Fibroblast of lung (primary cell): ENCODE measurements at regions not wholly inside any gene's neighbourhood (a gene's known extent, or its start where the extent isn't known, plus 50 kb on each side); places are given as distances from the start of the nearest gene placed in this dataset.

Experiments used
- DNase-seq, 2 donors: peaks; one replicate each; pipeline versions ENCODE4 v3.0.0 to v3.0.0-alpha.2; 2010; ENCODE audit warnings: low read depth in 2 of 2
- H2AFZ ChIP-seq: 2 replicates; pipeline ENCODE4 v1.5.1; 2012; ENCODE audit warnings: low read length, control low read depth, inconsistent platforms
- H3K27ac ChIP-seq: 2 replicates; pipeline ENCODE4 v1.5.1; 2011; ENCODE audit warnings: low read length, control low read depth; ENCODE audit not compliant: insufficient read depth
- H3K27me3 ChIP-seq: 2 replicates; pipeline ENCODE4 v1.5.1; 2011; ENCODE audit warnings: mild to moderate bottlenecking, low read length; ENCODE audit not compliant: control insufficient read depth, insufficient read depth
- H3K36me3 ChIP-seq: 2 replicates; pipeline ENCODE4 v1.5.1; 2011; ENCODE audit warnings: low read length; ENCODE audit not compliant: control insufficient read depth, insufficient read depth
- H3K4me1 ChIP-seq: 2 replicates; pipeline ENCODE4 v1.5.1; 2011; ENCODE audit warnings: low read length; ENCODE audit not compliant: control insufficient read depth, insufficient read depth; ENCODE audit errors: extremely low read depth
- H3K4me2 ChIP-seq: 2 replicates; pipeline ENCODE4 v1.5.1; 2011; ENCODE audit warnings: low read length, control low read depth; ENCODE audit not compliant: insufficient read depth; ENCODE audit errors: extremely low read depth
- H3K4me3 ChIP-seq, 4 experiments: fragments of 200-600 bp in 1 of 4; sonication (generic) in 1 of 4; replicated peaks in 1 of 4; 2 replicates each; pipeline ENCODE4 v1.5.1; 2011 to 2016; ENCODE audit warnings: low read length in 4 of 4, low read depth in 3 of 4, mild to moderate bottlenecking in 3 of 4, control low read depth in 2 of 4, inconsistent platforms in 1 of 4, mixed read lengths in 1 of 4; ENCODE audit not compliant: insufficient read depth in 1 of 4; ENCODE audit errors: control extremely low read depth in 1 of 4
- H3K79me2 ChIP-seq: 2 replicates; pipeline ENCODE4 v1.5.1; 2012; ENCODE audit warnings: mild to moderate bottlenecking, low read length, inconsistent platforms; ENCODE audit not compliant: control insufficient read depth, insufficient read depth
- H3K9ac ChIP-seq: 2 replicates; pipeline ENCODE4 v1.5.1; 2011; ENCODE audit warnings: mild to moderate bottlenecking, low read length, control low read depth; ENCODE audit not compliant: insufficient read depth
- H3K9me3 ChIP-seq: 2 replicates; pipeline ENCODE4 v1.5.1; 2012; ENCODE audit warnings: low read depth, low read length; ENCODE audit not compliant: control insufficient read depth, insufficient read depth
- H4K20me1 ChIP-seq: 2 replicates; pipeline ENCODE4 v1.5.1; 2011; ENCODE audit warnings: low read length; ENCODE audit not compliant: control insufficient read depth, insufficient read depth; ENCODE audit errors: extremely low read depth
- CTCF ChIP-seq, 2 donors: IDR thresholded peaks in 1 of 2; conservative IDR thresholded peaks in 1 of 2; 1 replicate in 1 of 2; 2 replicates in 1 of 2; pipeline ENCODE4 v1.5.1; 2011 to 2012; ENCODE audit warnings: low read length in 2 of 2, control low read depth in 1 of 2, inconsistent platforms in 1 of 2, low read depth in 1 of 2, mild to moderate bottlenecking in 1 of 2
- EZH2 ChIP-seq: IDR thresholded peaks from 2 replicates; pipeline ENCODE4 v1.5.1; 2012; ENCODE audit warnings: low read length, control low read depth, mild to moderate bottlenecking; ENCODE audit errors: missing control alignments

GRCh38 chr6:55985309-55985708, 109.9 kb upstream of the BMP5 start:
- Histone ChIP-seq H3K9me3 (no peaks in the 10 kb centered on the region), H3K27ac (no peak overlapping the region), H2AFZ (no peak overlapping the region), H3K36me3 (no peaks in the 10 kb centered on the region), H3K9ac (no peak overlapping the region), H3K4me1 (no peaks in the 10 kb centered on the region), H4K20me1 (no peaks in the 10 kb centered on the region), H3K4me3 (no peak overlapping the region), H3K4me2 (no peak overlapping the region), H3K79me2 (no peaks in the 10 kb centered on the region), H3K27me3 (no peaks in the 10 kb centered on the region)
- TF ChIP-seq CTCF (conservative IDR thresholded peaks at IDR 0.05 in 1 of 2, IDR thresholded peaks at IDR 0.05 in 1 of 2; ENCODE audit: low read depth in 1 of 2, low read length in 2 of 2) (no peak), EZH2 (no peak)
- DNase-seq, result no peak

- Histone ChIP-seq H3K36me3 (no peaks in the 10 kb centered on the region), H3K4me3 (no peak overlapping the region), H3K4me2 (no peak overlapping the region), H4K20me1 (no peaks in the 10 kb centered on the region), H2AFZ (no peak overlapping the region), H3K4me1 (no peaks in the 10 kb centered on the region), H3K9me3 (no peaks in the 10 kb centered on the region), H3K9ac (no peak overlapping the region), H3K27me3 (no peaks in the 10 kb centered on the region), H3K27ac (no peak overlapping the region), H3K79me2 (no peaks in the 10 kb centered on the region)
- DNase-seq, result no peak
- TF ChIP-seq CTCF (conservative IDR thresholded peaks at IDR 0.05 in 1 of 2, IDR thresholded peaks at IDR 0.05 in 1 of 2; ENCODE audit: low read depth in 1 of 2, low read length in 2 of 2) (no peak), EZH2 (no peak)
These were observed 108.5 kb upstream of the BMP5 start for GRCh38 chr6:55983861-55984260.

GRCh38 chr6:55981660-55982059, 106.3 kb upstream of the BMP5 start:
- Histone ChIP-seq H3K4me1 (no peaks in the 10 kb centered on the region), H3K27ac (no peak overlapping the region), H3K79me2 (no peaks in the 10 kb centered on the region), H3K4me3 (no peak overlapping the region), H3K36me3 (no peaks in the 10 kb centered on the region), H2AFZ (no peak overlapping the region), H3K27me3 (no peaks in the 10 kb centered on the region), H3K9ac (no peak overlapping the region), H3K4me2 (no peak overlapping the region), H4K20me1 (no peaks in the 10 kb centered on the region), H3K9me3 (no peaks in the 10 kb centered on the region)
- TF ChIP-seq EZH2 (no peak), CTCF (conservative IDR thresholded peaks at IDR 0.05 in 1 of 2, IDR thresholded peaks at IDR 0.05 in 1 of 2; ENCODE audit: low read depth in 1 of 2, low read length in 2 of 2) (no peak)
- DNase-seq, result no peak
